ENCODE measurements at regions not wholly inside any gene's neighbourhood (a gene's known extent, or its start where the extent isn't known, plus 50 kb on each side); places are given as distances from the start of the nearest gene placed in this dataset.

GRCh38 chr2:19673213-19673791, 228.5 kb downstream of the TTC32 start:
- no peak for TF ChIP-seq CTCF (IDR thresholded peaks at IDR 0.05; ENCODE audit: low read depth, low read length, poor library complexity, severe bottlenecking)
- no peak for TF ChIP-seq EZH2phosphoT487 (IDR thresholded peaks at IDR 0.05; ENCODE audit: borderline replicate concordance, low read length)

Data from DOHH2 (cell line).